ENCODE measurements at regions not wholly inside any gene's neighbourhood (a gene's known extent, or its start where the extent isn't known, plus 50 kb on each side); places are given as distances from the start of the nearest gene placed in this dataset.

GRCh38 chr13:99756281-99756680 is 215.3 kb downstream of the ZIC5 start:
- no peak for TF ChIP-seq CTCF (IDR thresholded peaks at IDR 0.05)
- TF ChIP-seq POLR2A (IDR thresholded peaks at IDR 0.05): no peak
- no peak for TF ChIP-seq EP300 (IDR thresholded peaks at IDR 0.05)
- no peak for TF ChIP-seq POLR2AphosphoS5 (IDR thresholded peaks at IDR 0.05)
